ENCODE measurements at regions not wholly inside any gene's neighbourhood (a gene's known extent, or its start where the extent isn't known, plus 50 kb on each side); places are given as distances from the start of the nearest gene placed in this dataset.

GRCh38 chr1:47630346-47630745 is 192.5 kb downstream of the FOXD2 start:
- no peak for DNase-seq (ENCODE audit: low spot score)

- DNase-seq (ENCODE audit: low spot score), result no peak
Measured at GRCh38 chr1:47631411-47631995, 193.7 kb downstream of the FOXD2 start.

- DNase-seq (ENCODE audit: low spot score), result no peak
Measured at GRCh38 chr1:47635111-47635510, 197.3 kb downstream of the FOXD2 start.

- no peak for DNase-seq (ENCODE audit: low spot score)
Measured at GRCh38 chr1:47635597-47635996, 197.8 kb downstream of the FOXD2 start.

- DNase-seq (ENCODE audit: low spot score), result no peak
Measured at GRCh38 chr1:47637111-47637685, 199.4 kb downstream of the FOXD2 start.

GRCh38 chr1:47638240-47638639 is 200.4 kb downstream of the FOXD2 start:
- no peak for DNase-seq (ENCODE audit: low spot score)

- no peak for DNase-seq (ENCODE audit: low spot score)
Measured at GRCh38 chr1:47638713-47639112, 200.9 kb downstream of the FOXD2 start.

- DNase-seq (ENCODE audit: low spot score), result no peak
Measured at GRCh38 chr1:47643306-47644211, 205.7 kb downstream of the FOXD2 start.

- no peak for DNase-seq (ENCODE audit: low spot score)
Measured at GRCh38 chr1:47644212-47644573, 206.3 kb downstream of the FOXD2 start.

- no peak for DNase-seq (ENCODE audit: low spot score)
Measured at GRCh38 chr1:47645151-47645550, 207.3 kb downstream of the FOXD2 start.

GRCh38 chr1:47646676-47647075 is 208.8 kb downstream of the FOXD2 start:
- DNase-seq (ENCODE audit: low spot score), result no peak

- no peak for DNase-seq (ENCODE audit: low spot score)
Measured at GRCh38 chr1:47647327-47647845, 209.5 kb downstream of the FOXD2 start.

- DNase-seq (ENCODE audit: low spot score), result no peak
Measured at GRCh38 chr1:47650205-47650604, 212.4 kb downstream of the FOXD2 start.

- DNase-seq (ENCODE audit: low spot score), result no peak
Measured at GRCh38 chr1:47650611-47651010, 212.8 kb downstream of the FOXD2 start.

- no peak for DNase-seq (ENCODE audit: low spot score)
Measured at GRCh38 chr1:47651311-47652089, 213.7 kb downstream of the FOXD2 start.

- DNase-seq (ENCODE audit: low spot score), result no peak
Measured at GRCh38 chr1:47655521-47656300, 217.9 kb downstream of the FOXD2 start.

GRCh38 chr1:47656719-47657685 is 219.2 kb downstream of the FOXD2 start:
- DNase-seq (ENCODE audit: low spot score), result no peak

GRCh38 chr1:47658161-47658920 is 220.5 kb downstream of the FOXD2 start:
- no peak for DNase-seq (ENCODE audit: low spot score)

- no peak for DNase-seq (ENCODE audit: low spot score)
Measured at GRCh38 chr1:47659146-47659545, 221.3 kb downstream of the FOXD2 start.
